Neural crest cell (in vitro differentiated cells): ENCODE measurements at regions not wholly inside any gene's neighbourhood (a gene's known extent, or its start where the extent isn't known, plus 50 kb on each side); places are given as distances from the start of the nearest gene placed in this dataset.

ENCODE experiments used
- DNase-seq: peaks from one replicate; pipeline ENCODE4 v3.0.0; 2021; ENCODE audit warnings: low read depth, mixed read lengths, low spot score
- H3K27ac Mint-ChIP-seq: one replicate; pipeline ENCODE4 v1.8.0; 2021; ENCODE audit warnings: mild to moderate bottlenecking, mixed read lengths; ENCODE audit not compliant: unreplicated experiment
- H3K27me3 Mint-ChIP-seq: 2 replicates; pipeline ENCODE4 v1.8.0; 2021; ENCODE audit warnings: low read depth, mild to moderate bottlenecking, mixed read lengths
- H3K36me3 Mint-ChIP-seq: 2 replicates; pipeline ENCODE4 v1.8.0; 2021; ENCODE audit warnings: low read depth, mild to moderate bottlenecking, mixed read lengths
- H3K4me1 Mint-ChIP-seq: 2 replicates; pipeline ENCODE4 v1.8.0; 2021; ENCODE audit warnings: mixed read lengths
- H3K4me3 Mint-ChIP-seq: one replicate; pipeline ENCODE4 v1.8.0; 2021; ENCODE audit warnings: mild to moderate bottlenecking, mixed read lengths
- H3K9me3 Mint-ChIP-seq: 2 replicates; pipeline ENCODE4 v1.8.0; 2021; ENCODE audit warnings: mixed read lengths
- CTCF ChIP-seq: fragments of 200-600 bp; sonication (generic); conservative IDR thresholded peaks from 2 replicates; pipeline ENCODE4 v1.5.0; 2021; ENCODE audit warnings: antibody characterized with exemption, mild to moderate bottlenecking

GRCh38 chr20:40189621-40190020 lies 499.4 kb downstream of the MAFB start:
- H3K9me3 Mint-ChIP-seq: no peaks in the 10 kb centered on the region
- no peaks in the 10 kb centered on the region for H3K36me3 Mint-ChIP-seq
- no peaks in the 10 kb centered on the region for H3K27me3 Mint-ChIP-seq
- H3K27ac Mint-ChIP-seq: no peak overlapping the region
- no peaks in the 10 kb centered on the region for H3K4me1 Mint-ChIP-seq
- no peak overlapping the region for H3K4me3 Mint-ChIP-seq
- TF ChIP-seq CTCF: no peak
- no peak for DNase-seq

- Mint-ChIP-seq H3K9me3 (no peaks in the 10 kb centered on the region), H3K4me1 (no peaks in the 10 kb centered on the region), H3K27ac (no peak overlapping the region), H3K27me3 (no peaks in the 10 kb centered on the region), H3K4me3 (no peak overlapping the region), H3K36me3 (no peaks in the 10 kb centered on the region)
- no peak for TF ChIP-seq CTCF
- DNase-seq: no peak
These were observed 500.7 kb downstream of the MAFB start for GRCh38 chr20:40188319-40188718.

GRCh38 chr20:40186826-40187225 lies 502.2 kb downstream of the MAFB start:
- no peaks in the 10 kb centered on the region for H3K27me3 Mint-ChIP-seq
- no peak overlapping the region for H3K4me3 Mint-ChIP-seq
- no peak overlapping the region for H3K27ac Mint-ChIP-seq
- H3K36me3 Mint-ChIP-seq: no peaks in the 10 kb centered on the region
- DNase-seq: no peak
- H3K4me1 Mint-ChIP-seq: no peaks in the 10 kb centered on the region
- TF ChIP-seq CTCF: no peak
- no peaks in the 10 kb centered on the region for H3K9me3 Mint-ChIP-seq

- Mint-ChIP-seq H3K4me3 (no peak overlapping the region), H3K27me3 (no peaks in the 10 kb centered on the region), H3K9me3 (peaks cover 4% of the 10 kb centered on the region), H3K4me1 (no peaks in the 10 kb centered on the region), H3K36me3 (no peaks in the 10 kb centered on the region), H3K27ac (no peak overlapping the region)
- DNase-seq: no peak
- no peak for TF ChIP-seq CTCF
These were observed 507.4 kb downstream of the MAFB start for GRCh38 chr20:40181676-40182075.

GRCh38 chr20:40176098-40176841 lies 512.8 kb downstream of the MAFB start:
- TF ChIP-seq CTCF: no peak
- H3K27me3 Mint-ChIP-seq: no peaks in the 10 kb centered on the region
- peaks cover 7% of the 10 kb centered on the region for H3K9me3 Mint-ChIP-seq
- H3K4me1 Mint-ChIP-seq: peaks cover 18% of the 10 kb centered on the region
- no peak for DNase-seq
- H3K27ac Mint-ChIP-seq: no peak overlapping the region
- H3K4me3 Mint-ChIP-seq: no peak overlapping the region
- H3K36me3 Mint-ChIP-seq: no peaks in the 10 kb centered on the region
